ENCODE measurements at regions not wholly inside any gene's neighbourhood (a gene's known extent, or its start where the extent isn't known, plus 50 kb on each side); places are given as distances from the start of the nearest gene placed in this dataset.

- H3K36me3 ChIP-seq (ENCODE audit: insufficient read depth, low read length, poor library complexity, severe bottlenecking), result no peaks in the 10 kb centered on the region
- intact Hi-C loops (cut with micrococcal nuclease; ENCODE audit: unreplicated experiment), result no loop called here
- CTCF ChIA-PET, result no interaction called here
- no peaks in the 10 kb centered on the region for H3K4me1 ChIP-seq (ENCODE audit: insufficient read depth, low read length, poor library complexity, severe bottlenecking)
- BruUV-seq (replicated peaks), result no TSS peak
- POLR2A ChIA-PET (ENCODE audit: low non-redundant PET), result no interaction called here
- no peak for DNase-seq (ENCODE audit: low spot score)
- no peak for TF ChIP-seq CTCF (conservative IDR thresholded peaks at IDR 0.05; ENCODE audit: low read depth, low read length)
- TF ChIP-seq EZH2 (IDR thresholded peaks at IDR 0.05; ENCODE audit: borderline replicate concordance, low read depth, low read length, poor library complexity, severe bottlenecking), result no peak
- no peaks in the 10 kb centered on the region for H3K27me3 ChIP-seq (replicated peaks; ENCODE audit: insufficient read depth, low read depth, low read length, poor library complexity)
- H3K4me3 ChIP-seq (ENCODE audit: low read depth, low read length, poor library complexity, severe bottlenecking), result no peak overlapping the region
- H3K9me3 ChIP-seq (ENCODE audit: low read depth, low read length, poor library complexity, severe bottlenecking), result no peaks in the 10 kb centered on the region
- H3K27ac ChIP-seq (ENCODE audit: low read depth, low read length, poor library complexity, severe bottlenecking), result no peak overlapping the region
These were observed 796.2 kb upstream of the MIR17HG start for GRCh38 chr13:90551253-90551652.

DNA sequence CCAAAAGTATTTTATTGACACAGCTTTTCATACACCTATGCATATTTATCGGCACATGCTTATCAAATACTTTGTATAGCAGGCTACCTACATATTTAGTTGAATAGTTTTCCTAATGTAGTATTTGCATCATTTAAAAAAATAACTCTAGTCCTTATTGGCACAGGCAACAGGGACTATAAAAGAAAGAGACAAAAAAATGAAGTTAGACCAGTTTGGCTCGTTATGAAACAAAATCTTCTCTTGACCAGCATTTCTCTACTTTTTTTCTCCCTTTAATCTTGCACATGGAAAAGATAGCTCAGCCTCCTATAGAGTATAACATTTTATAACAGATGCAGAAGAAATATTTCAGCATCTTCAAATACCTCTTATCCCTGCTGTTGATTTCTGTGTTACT lies 794.8 kb upstream of the MIR17HG start:
- TF ChIP-seq CTCF (conservative IDR thresholded peaks at IDR 0.05; ENCODE audit: low read depth, low read length) (no peak), EZH2 (IDR thresholded peaks at IDR 0.05; ENCODE audit: borderline replicate concordance, low read depth, low read length, poor library complexity, severe bottlenecking) (no peak)
- intact Hi-C loops (cut with micrococcal nuclease; ENCODE audit: unreplicated experiment), result no loop called here
- POLR2A ChIA-PET (ENCODE audit: low non-redundant PET), result no interaction called here
- H3K4me1 ChIP-seq (ENCODE audit: insufficient read depth, low read length, poor library complexity, severe bottlenecking), result no peaks in the 10 kb centered on the region
- no peaks in the 10 kb centered on the region for H3K36me3 ChIP-seq (ENCODE audit: insufficient read depth, low read length, poor library complexity, severe bottlenecking)
- BruUV-seq (replicated peaks), result no TSS peak
- no peaks in the 10 kb centered on the region for H3K27me3 ChIP-seq (replicated peaks; ENCODE audit: insufficient read depth, low read depth, low read length, poor library complexity)
- H3K4me3 ChIP-seq (ENCODE audit: low read depth, low read length, poor library complexity, severe bottlenecking), result no peak overlapping the region
- no peaks in the 10 kb centered on the region for H3K9me3 ChIP-seq (ENCODE audit: low read depth, low read length, poor library complexity, severe bottlenecking)
- CTCF ChIA-PET, result no interaction called here
- H3K27ac ChIP-seq (ENCODE audit: low read depth, low read length, poor library complexity, severe bottlenecking), result no peak overlapping the region
- DNase-seq (ENCODE audit: low spot score), result no peak

- TF ChIP-seq EZH2 (IDR thresholded peaks at IDR 0.05; ENCODE audit: borderline replicate concordance, low read depth, low read length, poor library complexity, severe bottlenecking) (no peak), CTCF (conservative IDR thresholded peaks at IDR 0.05; ENCODE audit: low read depth, low read length) (no peak)
- BruUV-seq (replicated peaks), result no TSS peak
- DNase-seq (ENCODE audit: low spot score), result no peak
- no peaks in the 10 kb centered on the region for H3K27me3 ChIP-seq (replicated peaks; ENCODE audit: insufficient read depth, low read depth, low read length, poor library complexity)
- no peaks in the 10 kb centered on the region for H3K36me3 ChIP-seq (ENCODE audit: insufficient read depth, low read length, poor library complexity, severe bottlenecking)
- no peaks in the 10 kb centered on the region for H3K9me3 ChIP-seq (ENCODE audit: low read depth, low read length, poor library complexity, severe bottlenecking)
- H3K4me3 ChIP-seq (ENCODE audit: low read depth, low read length, poor library complexity, severe bottlenecking), result no peak overlapping the region
- CTCF ChIA-PET, result no interaction called here
- POLR2A ChIA-PET (ENCODE audit: low non-redundant PET), result no interaction called here
- intact Hi-C loops (cut with micrococcal nuclease; ENCODE audit: unreplicated experiment), result no loop called here
- no peaks in the 10 kb centered on the region for H3K4me1 ChIP-seq (ENCODE audit: insufficient read depth, low read length, poor library complexity, severe bottlenecking)
- H3K27ac ChIP-seq (ENCODE audit: low read depth, low read length, poor library complexity, severe bottlenecking), result no peak overlapping the region
These were observed 794.3 kb upstream of the MIR17HG start for GRCh38 chr13:90553159-90553558.

Data from A673 (cell line).